NB4 (cell line): ENCODE measurements at regions not wholly inside any gene's neighbourhood (a gene's known extent, or its start where the extent isn't known, plus 50 kb on each side); places are given as distances from the start of the nearest gene placed in this dataset.
"Not testable (repeated sequence)": the region's sequence is repeated elsewhere in the genome, so short reads cannot be mapped to it uniquely, and the experiment has no call there.

Source experiments
- MYC ChIP-seq: IDR thresholded peaks from 2 replicates; pipeline ENCODE4 v1.6.1; 2011; ENCODE audit warnings: low read depth, low read length
- TF ChIP-seq, protein P1 (sequence below): IDR thresholded peaks from one replicate; pipeline ENCODE4 v1.5.1; 2012; ENCODE audit warnings: low read depth, low read length

DNA sequence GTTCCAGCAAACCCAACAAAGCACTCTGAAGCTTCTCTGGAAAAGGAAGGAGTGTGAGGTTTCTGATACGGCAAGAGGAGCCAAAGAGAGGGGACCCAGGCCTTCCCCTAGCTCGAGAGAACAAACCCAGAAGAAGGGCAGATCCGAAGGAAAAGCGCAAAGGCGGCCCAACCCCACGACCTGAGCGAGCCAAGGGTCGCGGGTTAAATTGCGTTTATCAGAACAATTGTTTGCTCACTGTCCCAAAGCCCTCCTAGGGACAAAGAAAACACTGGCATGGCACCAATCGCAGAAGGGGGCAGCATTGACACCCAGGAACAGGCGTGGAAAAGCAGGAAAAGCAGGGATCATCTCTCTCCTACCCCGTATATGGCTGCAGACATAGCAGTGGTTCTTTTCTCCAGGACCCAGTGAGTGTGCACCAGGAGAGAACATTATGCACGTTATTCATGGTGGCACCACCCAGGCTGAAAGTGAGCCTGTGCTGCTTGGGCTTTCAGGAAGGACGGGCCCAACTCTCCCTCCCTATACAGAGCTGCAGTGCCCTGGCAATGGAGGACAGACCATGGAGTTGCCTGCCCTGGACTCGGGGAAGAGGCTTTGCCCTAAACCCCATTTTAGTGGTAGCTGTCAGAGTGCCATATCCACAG is 167.0 kb downstream of the FAM72C start:
- TF ChIP-seq, protein P1, sequence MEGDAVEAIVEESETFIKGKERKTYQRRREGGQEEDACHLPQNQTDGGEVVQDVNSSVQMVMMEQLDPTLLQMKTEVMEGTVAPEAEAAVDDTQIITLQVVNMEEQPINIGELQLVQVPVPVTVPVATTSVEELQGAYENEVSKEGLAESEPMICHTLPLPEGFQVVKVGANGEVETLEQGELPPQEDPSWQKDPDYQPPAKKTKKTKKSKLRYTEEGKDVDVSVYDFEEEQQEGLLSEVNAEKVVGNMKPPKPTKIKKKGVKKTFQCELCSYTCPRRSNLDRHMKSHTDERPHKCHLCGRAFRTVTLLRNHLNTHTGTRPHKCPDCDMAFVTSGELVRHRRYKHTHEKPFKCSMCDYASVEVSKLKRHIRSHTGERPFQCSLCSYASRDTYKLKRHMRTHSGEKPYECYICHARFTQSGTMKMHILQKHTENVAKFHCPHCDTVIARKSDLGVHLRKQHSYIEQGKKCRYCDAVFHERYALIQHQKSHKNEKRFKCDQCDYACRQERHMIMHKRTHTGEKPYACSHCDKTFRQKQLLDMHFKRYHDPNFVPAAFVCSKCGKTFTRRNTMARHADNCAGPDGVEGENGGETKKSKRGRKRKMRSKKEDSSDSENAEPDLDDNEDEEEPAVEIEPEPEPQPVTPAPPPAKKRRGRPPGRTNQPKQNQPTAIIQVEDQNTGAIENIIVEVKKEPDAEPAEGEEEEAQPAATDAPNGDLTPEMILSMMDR, result not testable (repeated sequence)
- TF ChIP-seq MYC, result not testable (repeated sequence)
